HG02870 (cell line): ENCODE measurements at regions not wholly inside any gene's neighbourhood (a gene's known extent, or its start where the extent isn't known, plus 50 kb on each side); places are given as distances from the start of the nearest gene placed in this dataset.
"Not testable (repeated sequence)": the region's sequence is repeated elsewhere in the genome, so short reads cannot be mapped to it uniquely, and the experiment has no call there.

Source experiments
- ATAC-seq: cut with Tn5 transposase; IDR thresholded peaks from one replicate; pipeline ENCODE4 v1.9.1; 2021; ENCODE audit warnings: mild to moderate bottlenecking, moderate library complexity; ENCODE audit not compliant: unreplicated experiment

- ATAC-seq = no peak
These were observed 178.9 kb downstream of the MIS18A start for GRCh38 chr21:32099812-32100416.

- ATAC-seq = no peak
These were observed 182.4 kb downstream of the MIS18A start for GRCh38 chr21:32096411-32096810.

- no peak for ATAC-seq
These were observed 184.0 kb downstream of the MIS18A start for GRCh38 chr21:32094804-32095203.

GRCh38 chr21:32093646-32094462, 185.0 kb downstream of the MIS18A start:
- no peak for ATAC-seq

GRCh38 chr21:32090956-32091355, 187.9 kb downstream of the MIS18A start:
- ATAC-seq = no peak

- ATAC-seq = no peak
These were observed 189.1 kb downstream of the MIS18A start for GRCh38 chr21:32089766-32090165.

- ATAC-seq = no peak
These were observed 190.4 kb downstream of the MIS18A start for GRCh38 chr21:32088471-32088870.

GRCh38 chr21:32087447-32087846, 191.4 kb downstream of the MIS18A start:
- no peak for ATAC-seq

GRCh38 chr21:32083197-32083596, 195.7 kb downstream of the MIS18A start:
- ATAC-seq = no peak

- no peak for ATAC-seq
These were observed 196.4 kb downstream of the MIS18A start for GRCh38 chr21:32082466-32082865.

- no peak for ATAC-seq
These were observed 200.8 kb downstream of the HUNK start for GRCh38 chr21:32073593-32073992.

- no peak for ATAC-seq
These were observed 200.4 kb downstream of the HUNK start for GRCh38 chr21:32073190-32073589.

- ATAC-seq = not testable (repeated sequence)
These were observed 198.8 kb downstream of the HUNK start for GRCh38 chr21:32071620-32072019.

- no peak for ATAC-seq
These were observed 198.0 kb downstream of the HUNK start for GRCh38 chr21:32070676-32071330.

GRCh38 chr21:32070126-32070525, 197.3 kb downstream of the HUNK start:
- ATAC-seq = no peak

- no peak for ATAC-seq
These were observed 192.8 kb downstream of the HUNK start for GRCh38 chr21:32065654-32066053.

- no peak for ATAC-seq
These were observed 191.6 kb downstream of the HUNK start for GRCh38 chr21:32064281-32064910.

GRCh38 chr21:32062591-32063227, 189.9 kb downstream of the HUNK start:
- ATAC-seq = no peak

GRCh38 chr21:32061729-32062128, 188.9 kb downstream of the HUNK start:
- no peak for ATAC-seq

- no peak for ATAC-seq
These were observed 184.0 kb downstream of the HUNK start for GRCh38 chr21:32056791-32057190.

GRCh38 chr21:32055305-32055704, 182.5 kb downstream of the HUNK start:
- no peak for ATAC-seq
